AG04450 (cell line): ENCODE measurements at regions not wholly inside any gene's neighbourhood (a gene's known extent, or its start where the extent isn't known, plus 50 kb on each side); places are given as distances from the start of the nearest gene placed in this dataset.
"Not testable (repeated sequence)": the region's sequence is repeated elsewhere in the genome, so short reads cannot be mapped to it uniquely, and the experiment has no call there.

Experiments used
- CTCF ChIA-PET: fragments of 300-600, 350-600 bp; formaldehyde crosslinking; extraction: SDS; loops from one replicate; lab custom pipeline; 2022; ENCODE audit warnings: antibody characterized with exemption, inconsistent platforms; lab: Charles Lee
- POLR2A ChIA-PET: fragments of 350-600 bp; formaldehyde crosslinking; extraction: SDS; loops from one replicate; lab custom pipeline; 2021; ENCODE audit warnings: antibody characterized with exemption, inconsistent platforms; lab: Yijun Ruan, JAX
- DNase-seq: peaks from one replicate; pipeline ENCODE4 v3.0.0-alpha.2; 2011; ENCODE audit warnings: low read depth, low spot score
- H3K27ac ChIP-seq: one replicate; pipeline ENCODE4 v1.5.1; 2012; ENCODE audit warnings: low read depth, low read length, control low read depth
- H3K27me3 ChIP-seq: one replicate; pipeline ENCODE4 v1.6.0; 2012; ENCODE audit warnings: low read length; ENCODE audit not compliant: control insufficient read depth, insufficient read depth
- H3K4me3 ChIP-seq: 2 replicates; pipeline ENCODE4 v1.5.1; 2011; ENCODE audit warnings: mild to moderate bottlenecking, low read depth, low read length, control low read depth
- H3K9me3 ChIP-seq: 2 replicates; pipeline ENCODE4 v1.5.1; 2012; ENCODE audit warnings: low read length; ENCODE audit not compliant: control insufficient read depth, insufficient read depth
- CTCF ChIP-seq: IDR thresholded peaks from 2 replicates; pipeline ENCODE4 v1.5.1; 2011; ENCODE audit warnings: low read depth, low read length, control low read depth, inconsistent platforms

- no peaks in the 10 kb centered on the region for H3K9me3 ChIP-seq
- H3K4me3 ChIP-seq = no peak overlapping the region
- H3K27ac ChIP-seq = no peak overlapping the region
- no peak for DNase-seq
- H3K27me3 ChIP-seq = no peaks in the 10 kb centered on the region
- no peak for TF ChIP-seq CTCF
- CTCF ChIA-PET = no interaction called here
- POLR2A ChIA-PET = no interaction called here
These were observed 272.3 kb upstream of the SEMA3C start for GRCh38 chr7:81190997-81191768.

GRCh38 chr7:81187753-81188152 is 268.9 kb upstream of the SEMA3C start:
- ChIA-PET POLR2A (no interaction called here), CTCF (no interaction called here)
- H3K9me3 ChIP-seq = no peaks in the 10 kb centered on the region
- DNase-seq = no peak
- H3K4me3 ChIP-seq = no peak overlapping the region
- no peak overlapping the region for H3K27ac ChIP-seq
- no peaks in the 10 kb centered on the region for H3K27me3 ChIP-seq
- TF ChIP-seq CTCF = no peak

- no peaks in the 10 kb centered on the region for H3K9me3 ChIP-seq
- no peak for TF ChIP-seq CTCF
- CTCF ChIA-PET = no interaction called here
- H3K27ac ChIP-seq = no peak overlapping the region
- POLR2A ChIA-PET = no interaction called here
- no peak overlapping the region for H3K4me3 ChIP-seq
- H3K27me3 ChIP-seq = no peaks in the 10 kb centered on the region
- DNase-seq = no peak
These were observed 267.8 kb upstream of the SEMA3C start for GRCh38 chr7:81186691-81187090.

- ChIA-PET POLR2A (no interaction called here), CTCF (no interaction called here)
- Histone ChIP-seq H3K9me3 (no peaks in the 10 kb centered on the region), H3K27me3 (no peaks in the 10 kb centered on the region), H3K4me3 (no peak overlapping the region), H3K27ac (no peak overlapping the region)
- no peak for TF ChIP-seq CTCF
- DNase-seq = no peak
These were observed 266.2 kb upstream of the SEMA3C start for GRCh38 chr7:81185072-81185471.

GRCh38 chr7:81183326-81183725 is 264.5 kb upstream of the SEMA3C start:
- ChIA-PET POLR2A (no interaction called here), CTCF (no interaction called here)
- H3K9me3 ChIP-seq = no peaks in the 10 kb centered on the region
- no peak for DNase-seq
- H3K27ac ChIP-seq = no peak overlapping the region
- H3K4me3 ChIP-seq = no peak overlapping the region
- H3K27me3 ChIP-seq = no peaks in the 10 kb centered on the region
- no peak for TF ChIP-seq CTCF

- H3K4me3 ChIP-seq, H3K9me3 ChIP-seq, POLR2A ChIA-PET, H3K27ac ChIP-seq, H3K27me3 ChIP-seq, CTCF ChIA-PET, DNase-seq: not testable (repeated sequence)
These were observed 263.2 kb upstream of the SEMA3C start for GRCh38 chr7:81182056-81182455.
